CD4-positive, alpha-beta T cell treated with Interleukin-17A for 4 hours (primary cell): ENCODE measurements at regions not wholly inside any gene's neighbourhood (a gene's known extent, or its start where the extent isn't known, plus 50 kb on each side); places are given as distances from the start of the nearest gene placed in this dataset.

Experiments used
- DNase-seq: peaks from one replicate; pipeline ENCODE4 v3.0.0-alpha.2; 2020; ENCODE audit warnings: mixed read lengths

- no peak for DNase-seq
These were observed 164.5 kb downstream of the PIK3R1 start for GRCh38 chr5:68380078-68380477.

GRCh38 chr5:68381060-68381459 is 165.5 kb downstream of the PIK3R1 start:
- DNase-seq: no peak

GRCh38 chr5:68381909-68382308 is 166.4 kb downstream of the PIK3R1 start:
- DNase-seq: no peak

DNA sequence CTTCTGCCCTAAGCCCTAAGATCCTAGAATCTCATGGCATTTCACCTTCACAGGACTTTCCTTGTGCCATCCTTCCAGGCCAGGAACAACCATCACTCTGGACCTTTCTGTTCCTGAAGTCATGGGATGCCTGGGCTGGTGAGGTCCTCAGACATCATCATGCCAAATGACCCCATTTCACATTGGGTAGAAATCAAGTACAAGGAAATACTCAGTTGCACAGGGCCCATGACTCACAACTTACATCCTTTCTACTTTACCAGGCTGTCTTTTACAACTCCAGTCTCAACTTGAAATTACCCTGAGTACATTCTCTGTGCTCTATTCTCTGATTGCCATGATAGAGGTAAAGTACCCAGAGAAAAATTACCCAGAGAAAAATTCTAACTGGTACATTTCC is 167.1 kb downstream of the PIK3R1 start:
- DNase-seq: no peak

- no peak for DNase-seq
These were observed 168.3 kb downstream of the PIK3R1 start for GRCh38 chr5:68383888-68384310.

DNA sequence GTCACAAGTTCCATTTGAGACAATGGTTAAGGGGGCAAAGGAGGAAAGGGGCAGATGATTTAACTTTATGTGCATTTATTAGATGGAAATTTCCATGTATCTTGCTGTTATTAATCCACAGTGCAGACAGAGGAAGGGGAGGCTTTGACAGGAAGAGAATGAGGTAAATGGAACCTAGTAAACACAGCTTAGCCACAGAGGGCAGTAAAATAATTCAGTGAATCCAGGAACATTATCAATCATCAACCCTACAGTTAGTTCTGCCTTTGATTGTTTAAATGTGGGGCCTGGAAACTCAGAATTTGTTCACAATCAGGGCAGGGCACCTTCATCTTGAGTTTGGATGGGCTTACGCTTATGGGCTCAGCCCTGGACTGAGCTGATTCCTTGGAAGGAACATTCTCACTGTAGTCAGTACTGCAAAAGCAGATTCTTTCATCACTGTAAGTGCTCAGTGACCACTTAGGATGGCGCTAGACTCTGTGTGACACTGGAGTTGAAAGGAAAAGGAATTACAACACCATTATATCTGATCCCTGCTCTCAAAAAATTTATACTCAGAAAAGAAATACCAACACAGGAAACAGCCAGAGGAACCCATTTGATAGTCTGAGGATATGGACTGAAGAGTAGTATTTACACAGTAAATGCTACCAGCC is 169.5 kb downstream of the PIK3R1 start:
- DNase-seq: no peak

- no peak for DNase-seq
These were observed 170.4 kb downstream of the PIK3R1 start for GRCh38 chr5:68385936-68386335.

GRCh38 chr5:68387074-68387796 is 171.7 kb downstream of the PIK3R1 start:
- DNase-seq: no peak

- no peak for DNase-seq
These were observed 174.1 kb downstream of the PIK3R1 start for GRCh38 chr5:68389618-68390017.

DNA sequence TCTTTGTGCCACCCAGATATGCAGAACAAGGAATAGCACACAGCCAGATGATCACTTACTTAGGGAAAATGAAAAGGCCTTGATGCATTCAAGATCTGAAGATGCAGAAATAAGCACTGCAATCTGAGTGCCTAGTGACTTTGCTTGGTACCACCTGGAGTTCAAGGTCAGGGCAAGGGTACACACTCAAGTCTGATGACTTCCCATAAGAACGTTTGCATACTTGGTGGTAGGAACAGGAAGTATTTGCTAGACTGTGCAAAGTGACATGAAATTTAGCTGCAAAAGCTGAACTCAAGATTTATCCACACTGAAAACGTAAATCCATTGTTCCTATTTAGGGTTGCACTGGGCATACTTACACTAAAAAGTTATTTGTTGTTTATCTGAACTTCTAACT is 177.1 kb downstream of the PIK3R1 start:
- DNase-seq: no peak

- DNase-seq: no peak
These were observed 179.7 kb downstream of the PIK3R1 start for GRCh38 chr5:68395302-68395701.

DNA sequence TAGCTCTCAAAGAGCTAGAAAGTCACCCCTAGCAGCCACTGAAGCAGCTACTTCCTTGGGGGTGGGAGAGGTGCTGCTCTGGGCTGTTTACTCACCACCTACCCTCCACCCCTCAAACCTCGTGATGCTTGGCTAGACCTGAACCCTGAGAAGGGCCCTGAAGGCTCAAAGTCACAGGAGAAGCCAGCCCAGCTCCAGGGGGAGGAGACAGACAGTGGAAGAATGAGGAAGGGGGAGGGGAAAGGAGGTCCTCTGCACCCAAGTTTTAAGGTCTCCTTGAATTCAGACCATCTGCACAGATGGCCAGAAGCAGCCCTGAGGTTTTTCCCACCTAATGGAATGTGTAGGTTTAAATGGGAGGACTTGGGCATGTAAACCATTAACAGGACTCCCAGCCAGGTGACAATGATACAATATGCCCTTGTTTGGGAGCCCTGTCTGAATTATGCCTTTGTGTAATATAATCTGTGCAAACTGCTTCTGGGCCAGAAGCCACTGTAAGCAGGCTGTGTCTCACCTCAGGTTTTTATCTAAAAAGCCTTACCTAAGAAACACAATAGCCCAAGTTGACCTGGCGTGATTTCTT is 180.5 kb downstream of the PIK3R1 start:
- no peak for DNase-seq

DNA sequence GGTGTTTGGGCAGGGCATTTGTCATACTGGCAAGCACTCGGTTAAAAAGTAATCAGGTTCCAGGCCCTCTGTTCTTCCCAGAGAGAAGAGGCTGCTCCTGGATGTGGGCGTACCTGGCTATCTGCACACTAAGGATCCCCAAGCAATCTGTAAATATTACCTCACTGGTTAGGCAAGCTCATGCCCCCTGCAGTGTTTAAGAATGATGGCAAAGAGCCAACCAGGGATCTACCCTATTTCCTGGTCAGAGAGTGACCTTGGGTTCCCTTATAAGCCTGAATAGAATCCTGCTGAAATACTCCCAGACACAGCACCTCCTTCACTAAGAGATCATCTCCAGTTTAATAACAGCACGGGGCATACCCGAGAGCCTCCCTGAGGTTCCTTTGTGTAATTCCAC is 181.2 kb downstream of the PIK3R1 start:
- no peak for DNase-seq

GRCh38 chr5:68398146-68398812 is 182.7 kb downstream of the PIK3R1 start:
- DNase-seq: no peak

- DNase-seq: no peak
These were observed 187.7 kb downstream of the PIK3R1 start for GRCh38 chr5:68403301-68403700.

DNA sequence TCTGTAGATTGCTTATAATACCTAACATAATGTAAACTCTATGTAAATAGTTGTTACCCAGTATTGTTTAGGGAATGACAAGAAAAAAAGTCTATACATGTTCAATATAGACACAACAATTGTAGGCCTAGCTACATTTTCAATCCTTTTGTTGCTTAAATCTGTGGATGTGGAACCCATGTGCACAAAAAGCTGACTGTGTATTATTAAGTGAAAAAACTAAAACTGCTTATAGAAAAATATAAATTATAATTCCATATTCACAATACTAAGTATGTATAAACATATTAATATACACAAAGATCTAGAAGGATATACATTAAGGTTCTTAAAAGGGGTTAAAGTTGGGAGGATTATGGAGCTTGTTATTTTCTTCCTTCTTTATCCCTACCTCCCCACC is 188.7 kb downstream of the PIK3R1 start:
- DNase-seq: no peak

DNA sequence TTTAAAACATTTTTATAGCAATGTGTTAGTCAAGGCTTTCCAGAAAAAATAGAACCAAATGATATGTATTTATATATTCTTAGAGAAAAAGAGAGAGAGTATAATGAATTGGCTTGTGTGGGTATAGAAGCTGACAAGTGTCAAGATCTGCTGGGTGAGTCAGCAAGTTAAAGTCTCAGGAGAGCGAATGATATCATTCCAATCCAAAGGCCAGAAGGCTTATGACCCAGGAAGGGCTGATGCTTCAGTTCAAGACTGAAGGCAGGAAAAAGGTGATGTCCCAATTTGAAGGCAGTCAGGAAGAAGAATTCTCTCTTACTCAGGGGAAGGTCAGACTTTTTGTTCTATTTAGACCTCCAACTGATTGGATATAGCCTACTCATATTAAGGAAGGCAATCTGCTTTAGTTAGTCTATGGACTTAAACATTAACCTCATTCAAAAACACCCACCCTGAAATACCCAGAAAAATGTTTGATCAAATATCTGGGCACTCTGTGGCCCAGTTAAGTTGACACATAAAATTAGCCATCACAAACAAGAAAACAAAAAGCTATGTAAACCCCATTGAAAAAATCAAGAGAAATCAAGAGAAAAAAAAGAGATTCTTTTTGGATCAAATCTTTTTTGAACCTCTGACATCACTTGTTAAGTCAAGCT is 189.6 kb downstream of the PIK3R1 start:
- DNase-seq: no peak

GRCh38 chr5:68405784-68406743 is 190.5 kb downstream of the PIK3R1 start:
- DNase-seq: peak; percentile 22

GRCh38 chr5:68406767-68407241 is 191.2 kb downstream of the PIK3R1 start:
- peak; percentile 10 for DNase-seq

DNA sequence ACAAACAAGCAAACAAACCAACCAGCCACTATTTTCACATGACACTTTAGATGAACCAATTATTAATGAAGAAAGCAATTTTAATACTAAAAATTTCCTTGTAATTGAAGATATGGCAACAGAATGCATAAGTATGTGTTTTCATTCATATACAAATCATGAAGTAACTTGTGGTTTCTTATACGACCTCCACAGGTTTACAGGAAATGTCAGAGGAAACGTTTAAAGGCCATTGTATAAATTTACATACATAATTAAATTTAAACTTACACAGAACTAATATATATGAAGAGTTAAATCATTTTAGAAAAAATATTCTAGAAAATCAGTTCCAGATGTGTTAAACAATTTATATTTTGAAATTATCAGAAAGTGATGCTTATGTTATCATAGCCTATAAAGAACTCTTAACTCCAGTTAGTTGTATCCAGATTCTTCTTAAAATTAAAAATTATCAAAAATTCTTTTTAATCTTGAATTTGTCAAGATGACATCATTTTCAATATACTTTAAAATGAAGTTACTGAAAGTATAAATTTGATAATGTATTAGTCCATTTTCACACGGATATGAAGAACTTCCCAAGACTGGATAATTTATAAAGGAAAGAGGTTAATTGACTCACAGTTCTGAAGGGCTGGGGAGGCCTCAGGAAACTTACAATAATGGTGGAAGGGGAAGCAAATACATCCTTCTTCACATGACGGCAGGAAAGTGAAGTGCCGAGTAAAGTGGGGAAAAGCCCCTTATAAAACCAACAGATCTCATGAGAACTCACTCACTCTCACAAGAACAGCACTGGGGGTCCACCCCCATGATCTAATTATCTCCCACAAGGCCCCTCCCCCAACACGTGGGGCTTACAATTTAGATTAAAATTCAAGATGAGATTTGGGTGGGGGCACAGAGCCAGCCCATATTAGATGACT is 192.0 kb downstream of the PIK3R1 start:
- no peak for DNase-seq
